NCI-H128 (cell line): ENCODE measurements at regions not wholly inside any gene's neighbourhood (a gene's known extent, or its start where the extent isn't known, plus 50 kb on each side); places are given as distances from the start of the nearest gene placed in this dataset.

ENCODE experiments used
- DNase-seq: peaks from one replicate; lab custom pipeline; 2025; ENCODE audit not compliant: unreplicated experiment; lab: John Stamatoyannopoulos, UW

- DNase-seq = no peak
Measured at GRCh38 chr3:107992976-107993684, 97.7 kb downstream of the CD47 start.

- no peak for DNase-seq
Measured at GRCh38 chr3:107990926-107991325, 99.9 kb downstream of the CD47 start.

GRCh38 chr3:107990433-107990832 is 100.4 kb downstream of the CD47 start:
- no peak for DNase-seq

GRCh38 chr3:107989661-107990060 is 101.2 kb downstream of the CD47 start:
- DNase-seq = no peak

- no peak for DNase-seq
Measured at GRCh38 chr3:107988460-107989175, 102.2 kb downstream of the CD47 start.

- no peak for DNase-seq
Measured at GRCh38 chr3:107987036-107987939, 103.5 kb downstream of the CD47 start.

GRCh38 chr3:107986505-107986904 is 104.3 kb downstream of the CD47 start:
- no peak for DNase-seq

- DNase-seq = no peak
Measured at GRCh38 chr3:107985496-107985895, 105.3 kb downstream of the CD47 start.

GRCh38 chr3:107983247-107983646 is 107.6 kb downstream of the CD47 start:
- DNase-seq = no peak

GRCh38 chr3:107982165-107982564 is 108.7 kb downstream of the CD47 start:
- no peak for DNase-seq

GRCh38 chr3:107981471-107982111 is 109.2 kb downstream of the CD47 start:
- no peak for DNase-seq

GRCh38 chr3:107979538-107979937 is 111.3 kb downstream of the CD47 start:
- DNase-seq = no peak

- no peak for DNase-seq
Measured at GRCh38 chr3:107978131-107979055, 112.4 kb downstream of the CD47 start.

- no peak for DNase-seq
Measured at GRCh38 chr3:107977221-107978130, 113.4 kb downstream of the CD47 start.

- no peak for DNase-seq
Measured at GRCh38 chr3:107976202-107976800, 114.5 kb downstream of the CD47 start.

GRCh38 chr3:107975529-107976201 is 115.2 kb downstream of the CD47 start:
- no peak for DNase-seq

GRCh38 chr3:107973961-107974360 is 116.9 kb downstream of the CD47 start:
- DNase-seq = no peak

- DNase-seq = no peak
Measured at GRCh38 chr3:107973152-107973551, 117.7 kb downstream of the CD47 start.
